HFFc6 (cell line): ENCODE measurements at regions not wholly inside any gene's neighbourhood (a gene's known extent, or its start where the extent isn't known, plus 50 kb on each side); places are given as distances from the start of the nearest gene placed in this dataset.

Source experiments
- DNase-seq: peaks from one replicate; pipeline ENCODE4 v3.0.0-alpha.2; 2018
- H3K27ac Mint-ChIP-seq: 2 replicates; pipeline ENCODE4 v1.8.0; 2020; ENCODE audit warnings: mild to moderate bottlenecking, mixed read lengths
- H3K27me3 Mint-ChIP-seq: 2 replicates; pipeline ENCODE4 v1.8.0; 2021; ENCODE audit warnings: mild to moderate bottlenecking, moderate library complexity, mixed read lengths; ENCODE audit not compliant: insufficient read depth
- H3K36me3 Mint-ChIP-seq: 2 replicates; pipeline ENCODE4 v1.8.0; 2021; ENCODE audit warnings: low read depth, mixed read lengths
- H3K4me1 Mint-ChIP-seq: 2 replicates; pipeline ENCODE4 v1.8.0; 2020; ENCODE audit warnings: low read depth, mixed read lengths
- H3K4me3 Mint-ChIP-seq: 2 replicates; pipeline ENCODE4 v1.8.0; 2020; ENCODE audit warnings: mild to moderate bottlenecking, moderate library complexity, mixed read lengths
- H3K9me3 Mint-ChIP-seq: 2 replicates; pipeline ENCODE4 v1.8.0; 2020; ENCODE audit warnings: mild to moderate bottlenecking, mixed read lengths
- CTCF ChIP-seq: fragments of 200-600 bp; sonication (generic); IDR thresholded peaks from 2 replicates; pipeline ENCODE4 v1.5.0; 2021; ENCODE audit warnings: antibody characterized with exemption, mild to moderate bottlenecking

DNA sequence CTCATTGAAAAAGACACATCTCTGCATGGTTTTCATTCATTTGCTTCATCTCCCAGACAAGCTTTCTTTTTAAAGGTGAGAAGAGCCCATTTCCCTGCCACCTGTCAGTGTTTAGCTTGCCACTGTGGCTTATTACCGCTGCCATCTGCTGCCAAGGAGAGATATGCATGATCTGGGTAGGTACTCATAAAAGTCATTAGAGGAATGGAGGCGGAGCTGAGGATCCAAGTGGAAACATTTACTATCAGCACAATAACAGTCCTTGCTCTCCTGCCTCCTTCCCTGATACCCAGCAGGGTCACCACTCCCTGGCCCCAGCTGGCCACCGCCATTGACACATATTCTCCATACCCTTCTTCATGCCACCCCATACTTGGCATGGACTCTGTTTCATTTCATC lies 390.4 kb downstream of the TSN start:
- no peak for DNase-seq
- no peak for TF ChIP-seq CTCF
- H3K4me3 Mint-ChIP-seq, result no peak overlapping the region
- no peaks in the 10 kb centered on the region; the same call in 1 of the 2 replicates for H3K9me3 Mint-ChIP-seq
- H3K27me3 Mint-ChIP-seq, result peaks cover 2% of the 10 kb centered on the region
- no peak overlapping the region for H3K27ac Mint-ChIP-seq
- H3K4me1 Mint-ChIP-seq, result no peaks in the 10 kb centered on the region
- H3K36me3 Mint-ChIP-seq, result no peaks in the 10 kb centered on the region

GRCh38 chr2:122148128-122148767 lies 392.8 kb downstream of the TSN start:
- no peak for TF ChIP-seq CTCF
- no peak for DNase-seq
- Mint-ChIP-seq H3K4me3 (no peak overlapping the region), H3K27me3 (no peaks in the 10 kb centered on the region; the same call in none of the 2 replicates), H3K36me3 (no peaks in the 10 kb centered on the region), H3K27ac (no peak overlapping the region), H3K4me1 (no peaks in the 10 kb centered on the region), H3K9me3 (no peaks in the 10 kb centered on the region)

GRCh38 chr2:122150524-122151280 lies 395.3 kb downstream of the TSN start:
- no peak overlapping the region for H3K27ac Mint-ChIP-seq

GRCh38 chr2:122152571-122152970 lies 397.1 kb downstream of the TSN start:
- no peak overlapping the region for H3K27ac Mint-ChIP-seq
- H3K4me1 Mint-ChIP-seq, result no peaks in the 10 kb centered on the region
- H3K27me3 Mint-ChIP-seq, result peaks cover 9% of the 10 kb centered on the region
- DNase-seq, result no peak
- no peak overlapping the region for H3K4me3 Mint-ChIP-seq
- no peaks in the 10 kb centered on the region for H3K9me3 Mint-ChIP-seq
- no peaks in the 10 kb centered on the region for H3K36me3 Mint-ChIP-seq
- no peak for TF ChIP-seq CTCF

More at GRCh38 chr2:122150524-122151280, 395.3 kb downstream of the TSN start:
- Mint-ChIP-seq H3K9me3 (no peaks in the 10 kb centered on the region), H3K27me3 (no peaks in the 10 kb centered on the region; the same call in none of the 2 replicates), H3K4me3 (no peak overlapping the region), H3K36me3 (no peaks in the 10 kb centered on the region), H3K4me1 (no peaks in the 10 kb centered on the region)
- no peak for DNase-seq
- TF ChIP-seq CTCF, result no peak

DNA sequence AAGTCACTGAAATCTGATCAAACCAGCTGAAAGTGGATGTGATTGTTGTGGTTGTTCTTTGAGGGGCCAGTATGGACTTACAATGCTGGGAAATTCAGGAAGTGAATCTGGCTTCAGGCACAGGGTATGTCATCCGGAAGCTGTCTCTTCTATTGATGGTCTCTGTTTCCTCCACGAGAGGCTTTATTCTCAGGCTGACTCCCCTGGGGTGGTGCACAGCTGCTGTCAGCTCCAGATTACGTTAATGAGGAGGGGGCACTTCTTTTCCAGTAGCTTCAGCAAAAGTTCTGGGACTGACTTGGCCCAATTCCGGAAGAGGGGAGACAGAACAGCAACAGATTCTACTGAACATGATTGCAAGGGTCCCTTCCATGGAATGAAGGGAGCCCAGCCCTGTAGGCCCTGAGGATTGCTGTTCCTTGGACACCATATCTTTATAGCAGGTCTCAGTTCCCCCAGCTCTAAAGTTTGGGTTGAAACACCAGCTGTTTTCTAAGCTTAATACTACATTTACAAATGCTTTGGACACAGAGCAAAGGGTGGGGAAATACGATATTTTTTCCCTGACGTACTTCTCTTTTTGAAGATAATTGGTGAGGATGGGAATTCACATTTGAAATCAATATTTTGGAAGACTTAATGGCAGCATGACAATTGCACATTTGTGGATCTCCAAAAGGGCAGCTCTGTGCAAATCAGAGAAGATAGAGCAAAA lies 400.9 kb downstream of the TSN start:
- no peak for DNase-seq
- Mint-ChIP-seq H3K27me3 (peaks cover 11% of the 10 kb centered on the region), H3K27ac (no peak overlapping the region), H3K36me3 (no peaks in the 10 kb centered on the region), H3K9me3 (no peaks in the 10 kb centered on the region), H3K4me3 (no peak overlapping the region), H3K4me1 (no peaks in the 10 kb centered on the region)
- TF ChIP-seq CTCF, result no peak
